Breast epithelium (tissue), 4 donors: ENCODE measurements at regions not wholly inside any gene's neighbourhood (a gene's known extent, or its start where the extent isn't known, plus 50 kb on each side); places are given as distances from the start of the nearest gene placed in this dataset.

ENCODE experiments used
- DNase-seq, 2 donors: peaks; one replicate each; pipeline ENCODE4 v3.0.0-alpha.2; 2019; ENCODE audit warnings: low spot score in 2 of 2
- H3K27ac ChIP-seq, 2 donors: fragments of 200-600 bp; sonication (generic) in 1 of 2; one replicate each; pipeline ENCODE4 v1.5.1; 2016 to 2019; ENCODE audit warnings: mild to moderate bottlenecking in 1 of 2
- H3K27me3 ChIP-seq, 2 donors: fragments of 200-600 bp; sonication (generic) in 1 of 2; one replicate each; pipeline versions ENCODE4 v1.5.1 to v1.6.0; 2017 to 2019; ENCODE audit warnings: control low read depth in 1 of 2, mild to moderate bottlenecking in 1 of 2
- H3K36me3 ChIP-seq: fragments of 200-600 bp; one replicate; pipeline ENCODE4 v1.5.1; 2019
- H3K4me1 ChIP-seq, 2 donors: fragments of 200-600 bp; sonication (generic); one replicate each; pipeline ENCODE4 v1.5.1; 2016 to 2019; ENCODE audit warnings: control low read depth in 1 of 2
- H3K4me3 ChIP-seq, 3 donors: fragments of 200-600 bp; sonication (generic); 1 replicate in 2 of 3; 2 replicates in 1 of 3; pipeline ENCODE4 v1.5.1; 2016 to 2019; ENCODE audit warnings: mild to moderate bottlenecking in 3 of 3, moderate library complexity in 2 of 3
- H3K9me3 ChIP-seq, 2 donors: fragments of 200-600 bp; sonication (generic) in 1 of 2; one replicate each; pipeline ENCODE4 v1.5.1; 2016 to 2019; ENCODE audit warnings: control low read depth in 1 of 2
- POLR2A ChIP-seq: fragments of 450-650 bp; IDR thresholded peaks from one replicate; pipeline ENCODE4 v1.6.1; 2016; ENCODE audit warnings: antibody characterized with exemption, mild to moderate bottlenecking, moderate library complexity
- POLR2AphosphoS5 ChIP-seq, 3 donors: sonication (generic); formaldehyde crosslinking; IDR thresholded peaks; one replicate each; pipeline ENCODE4 v1.6.1; 2017; ENCODE audit warnings: antibody characterized with exemption in 3 of 3
- intact Hi-C: fragments of 100-400 bp; cut with DNase I; formaldehyde crosslinking; loops from one replicate; pipeline ENCODE4 v1.15.1; 2023; ENCODE audit warnings: low total_unique reads
- TF ChIP-seq, protein P1 (sequence below), 3 donors: fragments of 450-650 bp; IDR thresholded peaks; one replicate each; pipeline ENCODE4 v1.5.1; 2016 to 2017; ENCODE audit warnings: antibody characterized with exemption in 3 of 3, mild to moderate bottlenecking in 3 of 3, moderate library complexity in 3 of 3

DNA sequence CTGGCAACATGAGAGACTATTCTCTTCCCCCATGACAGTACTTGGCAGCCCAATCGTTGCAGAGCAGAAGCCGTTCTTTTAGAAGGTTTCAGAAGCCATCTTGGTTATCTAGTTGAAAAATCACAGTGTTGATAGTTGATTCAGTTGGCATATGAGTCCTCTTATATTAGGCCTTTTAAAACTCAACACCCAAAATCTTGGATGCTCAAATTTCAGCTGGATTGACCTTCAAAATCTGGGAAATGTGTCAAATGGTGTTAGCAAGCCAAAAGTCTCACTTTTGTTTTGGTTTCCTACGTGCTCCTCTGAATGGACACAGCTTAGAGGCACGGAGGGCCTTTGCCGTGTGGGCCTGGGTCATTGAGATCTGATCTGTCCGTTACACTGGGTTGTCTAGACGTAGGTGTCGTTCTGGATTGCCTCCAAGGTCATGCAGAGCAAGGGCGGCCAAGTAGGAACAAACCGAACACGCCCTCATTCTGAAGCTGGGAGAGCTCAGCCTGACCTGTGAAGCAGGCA lies 59.3 kb upstream of the BMPER start:
- Histone ChIP-seq H3K36me3 (no peaks in the 10 kb centered on the region), H3K27ac (no peak overlapping the region), H3K9me3 (no peaks in the 10 kb centered on the region), H3K27me3 (no peaks in the 10 kb centered on the region), H3K4me3 (no peak overlapping the region), H3K4me1 (no peaks in the 10 kb centered on the region)
- TF ChIP-seq POLR2A, result no peak
- TF ChIP-seq, protein P1, sequence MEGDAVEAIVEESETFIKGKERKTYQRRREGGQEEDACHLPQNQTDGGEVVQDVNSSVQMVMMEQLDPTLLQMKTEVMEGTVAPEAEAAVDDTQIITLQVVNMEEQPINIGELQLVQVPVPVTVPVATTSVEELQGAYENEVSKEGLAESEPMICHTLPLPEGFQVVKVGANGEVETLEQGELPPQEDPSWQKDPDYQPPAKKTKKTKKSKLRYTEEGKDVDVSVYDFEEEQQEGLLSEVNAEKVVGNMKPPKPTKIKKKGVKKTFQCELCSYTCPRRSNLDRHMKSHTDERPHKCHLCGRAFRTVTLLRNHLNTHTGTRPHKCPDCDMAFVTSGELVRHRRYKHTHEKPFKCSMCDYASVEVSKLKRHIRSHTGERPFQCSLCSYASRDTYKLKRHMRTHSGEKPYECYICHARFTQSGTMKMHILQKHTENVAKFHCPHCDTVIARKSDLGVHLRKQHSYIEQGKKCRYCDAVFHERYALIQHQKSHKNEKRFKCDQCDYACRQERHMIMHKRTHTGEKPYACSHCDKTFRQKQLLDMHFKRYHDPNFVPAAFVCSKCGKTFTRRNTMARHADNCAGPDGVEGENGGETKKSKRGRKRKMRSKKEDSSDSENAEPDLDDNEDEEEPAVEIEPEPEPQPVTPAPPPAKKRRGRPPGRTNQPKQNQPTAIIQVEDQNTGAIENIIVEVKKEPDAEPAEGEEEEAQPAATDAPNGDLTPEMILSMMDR (IDR thresholded peaks at IDR 0.05), result no peak
- TF ChIP-seq POLR2AphosphoS5 (IDR thresholded peaks at IDR 0.05), result no peak
- no peak for DNase-seq
- intact Hi-C loops, result no loop called here

GRCh38 chr7:33849004-33849403 lies 56.3 kb upstream of the BMPER start:
- DNase-seq, result no peak
- Histone ChIP-seq H3K27ac (no peak overlapping the region), H3K27me3 (no peaks in the 10 kb centered on the region), H3K4me3 (no peak overlapping the region), H3K9me3 (no peaks in the 10 kb centered on the region), H3K4me1 (no peaks in the 10 kb centered on the region), H3K36me3 (no peaks in the 10 kb centered on the region)
- TF ChIP-seq, protein P1 (IDR thresholded peaks at IDR 0.05), result no peak
- no peak for TF ChIP-seq POLR2A
- no peak for TF ChIP-seq POLR2AphosphoS5 (IDR thresholded peaks at IDR 0.05)
- intact Hi-C loops, result no loop called here

GRCh38 chr7:33849971-33850559 lies 55.3 kb upstream of the BMPER start:
- no peak overlapping the region for H3K4me3 ChIP-seq
- no peaks in the 10 kb centered on the region for H3K9me3 ChIP-seq
- no peak for DNase-seq
- intact Hi-C loops, result no loop called here
- H3K4me1 ChIP-seq, result no peaks in the 10 kb centered on the region
- H3K27me3 ChIP-seq, result no peaks in the 10 kb centered on the region
- TF ChIP-seq, protein P1 (IDR thresholded peaks at IDR 0.05), result no peak
- TF ChIP-seq POLR2AphosphoS5 (IDR thresholded peaks at IDR 0.05), result no peak
- TF ChIP-seq POLR2A, result no peak
- no peaks in the 10 kb centered on the region for H3K36me3 ChIP-seq
- H3K27ac ChIP-seq, result no peak overlapping the region

DNA sequence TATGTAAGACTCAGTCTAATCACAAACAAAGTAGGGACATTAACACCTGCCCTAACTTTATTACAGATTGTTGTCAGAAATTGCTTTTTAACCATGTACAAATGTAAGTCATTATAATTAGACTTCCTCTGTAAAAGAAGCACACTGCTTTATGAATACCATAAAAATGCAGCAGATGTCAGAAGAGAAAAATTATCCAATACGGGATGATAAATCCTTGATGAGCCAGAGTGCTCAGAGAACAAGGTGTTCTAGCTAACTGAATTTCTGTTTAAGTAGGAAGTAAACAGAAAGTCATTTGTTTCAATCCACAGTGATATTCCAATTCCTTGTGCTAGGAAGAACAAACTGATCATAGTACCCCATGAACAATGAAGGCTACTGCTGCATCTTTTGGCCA lies 54.6 kb upstream of the BMPER start:
- intact Hi-C loops, result no loop called here
- Histone ChIP-seq H3K4me3 (no peak overlapping the region), H3K27me3 (no peaks in the 10 kb centered on the region), H3K4me1 (no peaks in the 10 kb centered on the region), H3K36me3 (no peaks in the 10 kb centered on the region), H3K27ac (no peak overlapping the region), H3K9me3 (no peaks in the 10 kb centered on the region)
- no peak for DNase-seq
- TF ChIP-seq POLR2A (no peak), POLR2AphosphoS5 (IDR thresholded peaks at IDR 0.05) (no peak)
- TF ChIP-seq, protein P1 (IDR thresholded peaks at IDR 0.05), result no peak

- Histone ChIP-seq H3K9me3 (no peaks in the 10 kb centered on the region), H3K27ac (no peak overlapping the region)
- DNase-seq, result no peak
Observed at GRCh38 chr7:33852838-33853237, 52.5 kb upstream of the BMPER start.

More at GRCh38 chr7:33852838-33853237, 52.5 kb upstream of the BMPER start:
- TF ChIP-seq POLR2A (no peak), POLR2AphosphoS5 (IDR thresholded peaks at IDR 0.05) (no peak)
- TF ChIP-seq, protein P1 (IDR thresholded peaks at IDR 0.05), result no peak
- Histone ChIP-seq H3K4me1 (no peaks in the 10 kb centered on the region), H3K4me3 (no peak overlapping the region), H3K36me3 (no peaks in the 10 kb centered on the region), H3K27me3 (no peaks in the 10 kb centered on the region)
- intact Hi-C loops, result no loop called here
